GM19239 (cell line): ENCODE measurements at regions not wholly inside any gene's neighbourhood (a gene's known extent, or its start where the extent isn't known, plus 50 kb on each side); places are given as distances from the start of the nearest gene placed in this dataset.
"Not testable (repeated sequence)": the region's sequence is repeated elsewhere in the genome, so short reads cannot be mapped to it uniquely, and the experiment has no call there.

Experiments used
- DNase-seq: peaks from one replicate; pipeline ENCODE4 v3.0.0; 2011; ENCODE audit warnings: low spot score; ENCODE audit not compliant: insufficient read length
- FAIRE-seq: peaks from 2 replicates; lab custom pipeline; 2011; peaks lifted over from hg19 to GRCh38; lab: Jason Lieb, UNC

- not testable (repeated sequence) for FAIRE-seq, DNase-seq
Observed at GRCh38 chr12:131268123-131268522, 314.4 kb downstream of the ADGRD1 start.

GRCh38 chr12:131268571-131268970 lies 314.9 kb downstream of the ADGRD1 start:
- not testable (repeated sequence) for DNase-seq, FAIRE-seq

GRCh38 chr12:131269551-131269950 lies 315.8 kb downstream of the ADGRD1 start:
- FAIRE-seq (no peak), DNase-seq (no peak)

GRCh38 chr12:131269977-131270376 lies 316.3 kb downstream of the ADGRD1 start:
- not testable (repeated sequence) for DNase-seq, FAIRE-seq

GRCh38 chr12:131271724-131272123 lies 318.0 kb downstream of the ADGRD1 start:
- FAIRE-seq (no peak), DNase-seq (no peak)

GRCh38 chr12:131272283-131272814 lies 318.6 kb downstream of the ADGRD1 start:
- FAIRE-seq, DNase-seq: not testable (repeated sequence)

- FAIRE-seq, result no peak
- no peak for DNase-seq
Observed at GRCh38 chr12:131273291-131273845, 319.7 kb downstream of the ADGRD1 start.

- DNase-seq (no peak), FAIRE-seq (no peak)
Observed at GRCh38 chr12:131274061-131274460, 320.4 kb downstream of the ADGRD1 start.

GRCh38 chr12:131274906-131275305 lies 321.2 kb downstream of the ADGRD1 start:
- FAIRE-seq, result no peak
- DNase-seq, result no peak

- FAIRE-seq (no peak), DNase-seq (no peak)
Observed at GRCh38 chr12:131275824-131276223, 322.1 kb downstream of the ADGRD1 start.

GRCh38 chr12:131276501-131277185 lies 322.9 kb downstream of the ADGRD1 start:
- DNase-seq, result no peak
- FAIRE-seq, result no peak

GRCh38 chr12:131277186-131278091 lies 323.7 kb downstream of the ADGRD1 start:
- not testable (repeated sequence) for DNase-seq, FAIRE-seq

- not testable (repeated sequence) for DNase-seq, FAIRE-seq
Observed at GRCh38 chr12:131278451-131279115, 324.9 kb downstream of the ADGRD1 start.

- DNase-seq, result no peak
- no peak for FAIRE-seq
Observed at GRCh38 chr12:131279281-131279921, 325.7 kb downstream of the ADGRD1 start.

- DNase-seq, result no peak
- no peak for FAIRE-seq
Observed at GRCh38 chr12:131280426-131280825, 326.7 kb downstream of the ADGRD1 start.

GRCh38 chr12:131281016-131281415 lies 327.3 kb downstream of the ADGRD1 start:
- DNase-seq, result no peak

GRCh38 chr12:131282292-131283080 lies 328.8 kb downstream of the ADGRD1 start:
- FAIRE-seq (no peak), DNase-seq (no peak)

More at GRCh38 chr12:131281016-131281415, 327.3 kb downstream of the ADGRD1 start:
- FAIRE-seq, result no peak

- no peak for FAIRE-seq
- DNase-seq, result no peak
Observed at GRCh38 chr12:131283191-131283861, 329.6 kb downstream of the ADGRD1 start.
